CD4-positive, alpha-beta T cell treated with Interleukin-15 for 1 hour (primary cell): ENCODE measurements at regions not wholly inside any gene's neighbourhood (a gene's known extent, or its start where the extent isn't known, plus 50 kb on each side); places are given as distances from the start of the nearest gene placed in this dataset.
"Not testable (repeated sequence)": the region's sequence is repeated elsewhere in the genome, so short reads cannot be mapped to it uniquely, and the experiment has no call there.

Experiments
- DNase-seq: peaks from one replicate; pipeline ENCODE4 v3.0.0-alpha.2; 2020

DNA sequence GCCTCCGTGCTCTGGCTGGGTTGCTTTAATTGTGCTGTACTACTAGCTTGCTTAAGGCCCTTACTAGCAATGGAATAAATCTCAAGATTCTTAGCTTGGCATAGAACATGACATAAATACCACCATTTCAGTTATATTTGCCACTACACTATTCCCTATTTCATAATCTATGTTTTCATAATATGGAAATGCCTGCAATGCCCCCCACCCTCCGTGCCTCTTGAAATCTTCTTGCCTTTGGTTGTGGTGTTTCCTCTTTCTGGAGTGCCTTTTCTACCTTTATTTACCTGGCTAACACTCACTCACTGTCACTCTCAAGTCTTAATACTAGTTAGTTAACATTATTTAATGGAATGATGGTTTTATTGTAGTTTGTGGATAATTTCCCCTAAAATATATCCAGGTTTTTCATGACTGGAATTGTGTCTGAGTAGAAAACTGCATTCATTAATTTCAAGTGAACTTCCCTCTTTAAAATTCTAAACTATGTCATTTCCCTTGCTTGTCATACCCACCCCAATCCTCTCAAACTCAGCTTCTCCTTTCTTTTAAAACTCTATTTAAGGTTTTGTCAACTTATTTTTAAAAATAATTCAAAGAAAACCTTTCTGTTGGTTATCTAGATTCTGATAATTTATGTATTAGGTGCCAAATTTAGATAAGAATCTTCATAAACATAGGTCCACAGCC is 521.7 kb upstream of the DAB2 start:
- no peak for DNase-seq

DNA sequence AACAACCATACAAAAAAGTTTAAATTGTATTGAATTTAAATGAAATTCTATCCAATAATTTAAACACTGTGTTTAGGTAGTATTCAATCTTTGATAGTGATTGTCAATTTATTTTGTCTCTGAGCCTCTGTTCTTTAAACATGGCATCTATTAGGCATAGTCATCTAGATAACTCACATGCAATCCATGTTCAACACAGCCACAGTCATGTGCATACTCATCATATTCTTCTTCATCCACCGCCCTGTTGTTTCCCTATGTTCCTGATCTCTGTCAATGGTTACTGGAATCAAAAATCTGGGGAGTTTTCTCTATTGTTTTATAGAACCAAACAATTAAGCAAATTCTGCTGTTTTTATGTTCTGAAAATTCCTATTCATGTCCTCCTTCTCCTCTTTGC is 521.1 kb upstream of the DAB2 start:
- no peak for DNase-seq

DNA sequence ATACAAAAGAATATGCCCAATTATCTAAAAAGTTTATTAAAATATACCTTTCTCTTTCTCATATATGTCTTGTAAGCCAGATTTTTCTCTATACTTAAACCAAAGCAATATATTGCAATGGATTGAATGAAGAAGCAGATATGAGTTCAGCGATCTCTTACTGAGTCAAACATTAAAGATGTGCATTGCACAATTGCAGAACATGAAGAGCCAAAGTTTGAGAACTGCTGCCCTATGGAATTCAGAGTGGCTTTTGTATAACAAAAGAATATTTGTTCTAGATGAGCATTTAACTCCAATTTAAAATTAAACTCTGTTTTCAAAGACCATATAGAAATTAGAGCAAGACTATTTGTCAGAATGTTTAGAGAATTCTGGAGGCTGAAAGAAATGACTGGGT is 519.0 kb upstream of the DAB2 start:
- no peak for DNase-seq

DNA sequence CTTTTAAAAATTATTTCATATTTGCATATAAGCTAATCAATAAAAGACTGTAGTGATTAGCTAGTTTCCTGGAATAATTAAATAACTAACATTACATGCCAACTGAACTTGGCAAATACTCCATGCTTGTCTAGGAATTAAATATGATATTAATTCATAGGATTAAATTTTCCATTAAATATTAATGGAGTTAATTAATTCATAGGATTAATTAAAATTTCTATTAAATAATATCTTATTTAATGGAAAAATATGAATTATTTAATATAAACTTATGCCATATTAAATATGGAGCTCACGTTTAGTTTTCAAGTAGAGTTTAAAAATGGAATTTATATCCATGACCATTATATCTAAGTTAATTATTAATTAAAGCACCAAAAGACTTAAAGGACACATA is 517.8 kb upstream of the DAB2 start:
- no peak for DNase-seq

DNA sequence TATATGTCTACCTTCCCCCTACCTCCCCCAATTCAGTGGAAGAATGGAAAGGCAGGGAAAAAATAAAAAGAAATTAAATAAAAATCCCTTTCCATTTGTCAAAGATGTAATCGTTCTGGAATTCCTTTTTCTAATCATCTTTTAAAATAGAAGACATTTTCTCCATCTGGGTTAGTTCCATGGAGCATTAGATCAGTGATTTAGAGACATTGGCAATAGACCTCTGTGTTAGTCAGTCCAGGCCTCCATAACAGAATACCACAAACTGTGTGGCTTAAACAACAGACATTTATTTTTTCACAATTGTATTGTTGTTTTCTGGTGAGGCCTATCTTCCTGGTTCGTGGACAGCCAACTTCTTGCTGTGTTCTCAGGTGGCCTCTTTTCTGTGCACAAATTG is 516.6 kb upstream of the DAB2 start:
- no peak for DNase-seq

DNA sequence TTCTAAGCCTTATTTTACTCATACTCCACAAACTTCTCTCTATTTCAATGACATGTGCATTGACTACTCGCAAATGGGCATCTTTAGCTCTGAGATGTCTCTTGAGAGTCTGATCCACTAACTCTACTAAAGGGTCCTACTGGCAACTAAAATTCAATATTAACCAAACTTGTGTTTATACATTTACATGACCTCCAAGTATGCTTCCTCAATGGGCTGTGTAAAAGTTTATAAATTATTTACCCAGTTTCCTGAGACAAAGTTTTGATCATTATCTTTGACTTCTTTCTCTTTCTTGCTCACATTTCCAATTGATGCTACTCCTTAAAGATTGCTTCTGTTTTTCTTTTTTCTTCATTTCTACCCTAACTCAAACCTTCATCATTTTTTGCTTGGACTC is 510.1 kb upstream of the DAB2 start:
- no peak for DNase-seq

DNA sequence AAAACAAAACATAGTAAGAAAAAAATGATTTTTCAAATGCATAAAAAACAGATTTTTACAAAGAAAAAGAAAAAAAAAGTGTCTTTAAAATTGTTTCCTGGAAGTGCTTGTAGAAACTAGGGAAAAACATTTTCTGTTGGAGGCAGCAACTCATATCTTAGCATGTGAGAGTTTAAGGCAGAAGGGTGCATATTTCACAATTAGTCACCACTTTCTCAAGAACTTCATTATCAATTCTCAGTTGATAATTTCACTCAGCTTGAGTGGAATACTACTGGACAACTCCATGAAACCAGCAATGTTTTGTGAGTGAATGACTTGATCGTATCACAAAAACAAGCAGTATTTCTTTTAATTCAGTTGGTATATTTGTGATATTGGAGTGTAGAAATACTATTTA is 508.3 kb upstream of the DAB2 start:
- DNase-seq, result no peak

DNA sequence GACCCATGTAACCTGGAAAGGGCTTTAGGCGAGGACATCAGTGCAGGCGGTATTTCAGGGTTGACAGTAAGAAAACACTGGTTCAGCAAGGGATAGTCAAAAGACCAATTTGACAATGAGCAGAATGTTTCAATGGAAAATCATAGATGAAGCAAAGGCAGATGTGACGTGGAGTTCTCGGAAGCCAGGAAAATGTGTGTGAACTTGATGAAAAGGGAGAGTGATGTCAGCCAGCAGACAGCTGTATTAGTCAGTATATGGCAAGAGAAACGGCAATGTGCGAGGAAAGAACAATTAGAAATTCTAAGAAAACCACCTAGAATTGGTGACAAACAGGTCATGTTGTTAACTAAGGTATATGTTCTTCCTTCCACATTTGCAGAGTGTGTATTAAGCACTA is 503.9 kb upstream of the DAB2 start:
- no peak for DNase-seq

DNA sequence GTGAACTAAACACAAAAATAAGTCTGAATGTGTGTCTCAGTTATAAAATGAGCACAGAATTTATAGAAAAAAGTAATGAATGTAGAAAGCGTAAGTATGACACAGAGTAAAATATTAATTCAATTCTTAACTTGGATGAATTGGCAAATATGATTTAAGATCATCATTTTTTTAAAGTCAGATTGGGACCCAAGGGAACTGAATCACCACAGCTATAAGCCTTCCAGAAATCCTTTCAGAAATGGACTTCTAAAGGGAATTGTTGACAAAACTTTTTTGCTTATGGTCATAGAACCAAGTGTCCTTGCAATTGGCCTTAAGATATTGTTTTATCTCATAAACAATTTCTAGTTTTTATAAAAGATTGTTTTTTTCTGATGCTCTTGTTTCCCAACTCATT is 495.1 kb upstream of the DAB2 start:
- DNase-seq, result no peak

DNA sequence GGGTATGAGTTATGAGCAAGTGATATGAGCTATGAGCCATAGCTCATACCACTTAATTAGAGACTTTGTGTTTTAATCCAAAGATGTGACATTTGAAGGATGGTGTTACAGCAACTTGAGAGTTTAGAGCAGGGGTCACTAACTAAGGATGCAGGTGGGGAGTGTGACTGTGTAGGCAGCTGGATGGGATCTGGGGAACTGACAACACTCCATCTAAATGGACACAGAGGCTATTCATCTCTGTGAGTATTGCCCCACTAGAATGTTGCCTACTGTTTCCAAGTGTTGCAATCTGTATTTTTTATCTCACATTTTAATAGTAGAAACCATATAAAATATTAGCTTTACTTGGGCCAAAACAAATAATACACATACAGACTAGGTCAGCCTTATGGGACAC is 488.1 kb upstream of the DAB2 start:
- no peak for DNase-seq

DNA sequence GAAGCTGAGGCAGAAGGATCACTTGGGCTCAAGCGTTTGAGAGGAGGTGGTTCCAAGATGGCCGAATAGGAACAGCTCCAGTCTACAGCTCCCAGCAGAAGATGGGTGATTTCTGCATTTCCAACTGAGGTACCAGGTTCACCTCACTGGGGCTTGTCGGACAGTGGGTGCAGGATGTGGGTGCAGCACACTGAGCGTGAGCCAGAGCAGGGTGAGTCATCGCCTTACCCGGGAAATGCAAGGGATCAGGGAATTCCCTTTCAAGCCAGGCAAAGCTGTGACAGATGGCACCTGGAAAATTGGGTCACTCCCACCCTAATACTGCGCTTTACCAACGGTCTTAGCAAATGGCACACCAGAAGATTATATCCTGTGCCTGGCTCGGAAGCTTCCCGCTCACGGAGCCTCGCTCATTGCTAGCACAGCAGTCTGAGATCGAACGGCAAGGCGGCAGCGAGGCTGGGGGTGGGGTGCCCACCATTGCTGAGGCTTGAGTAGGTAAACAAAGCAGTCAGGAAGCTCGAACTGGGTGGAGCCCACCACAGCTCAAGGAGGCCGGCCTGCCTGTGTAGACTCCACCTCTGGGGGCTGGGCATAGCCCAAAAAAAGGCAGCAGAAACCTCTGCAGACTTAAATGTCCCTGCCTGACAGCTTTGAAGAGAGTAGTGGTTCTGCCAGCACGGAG is 482.6 kb upstream of the DAB2 start:
- DNase-seq, result not testable (repeated sequence)

DNA sequence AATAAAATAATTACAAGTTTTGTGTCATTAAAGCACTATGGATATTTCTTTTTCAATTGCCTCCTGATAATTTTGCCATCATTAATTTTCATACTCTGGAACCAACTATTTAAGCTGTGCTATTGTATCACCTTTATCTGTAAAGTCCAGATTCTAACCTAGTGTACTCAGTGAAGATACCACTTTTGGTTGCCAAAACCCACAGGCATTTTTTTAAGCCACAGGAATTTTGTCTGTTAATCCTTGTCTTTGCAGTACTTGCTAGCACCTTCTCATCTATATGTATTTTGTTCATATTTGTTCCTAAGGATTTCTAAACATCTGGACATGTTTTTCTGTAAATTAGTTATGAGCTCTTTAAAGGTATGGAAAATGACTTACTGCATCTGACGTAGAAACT is 481.4 kb upstream of the DAB2 start:
- DNase-seq, result no peak

DNA sequence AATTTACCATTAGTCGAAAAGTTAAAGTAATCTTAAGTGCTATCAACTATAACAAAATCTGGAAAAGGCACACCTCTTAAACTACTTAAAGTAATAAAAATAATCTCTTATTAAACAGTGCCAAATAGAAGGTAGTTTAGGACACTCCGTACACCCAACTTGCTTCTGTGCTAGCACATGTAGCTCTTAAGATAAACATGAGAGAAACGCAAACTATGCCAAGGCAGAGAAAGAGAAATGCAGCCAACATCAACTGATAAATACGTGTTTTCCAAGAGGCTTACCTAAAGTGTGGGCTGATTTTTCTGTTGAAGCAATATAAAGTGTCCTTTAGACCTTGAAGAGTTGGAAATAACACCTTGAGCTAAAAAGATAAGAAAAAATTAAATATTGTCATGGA is 480.6 kb upstream of the DAB2 start:
- DNase-seq, result no peak

DNA sequence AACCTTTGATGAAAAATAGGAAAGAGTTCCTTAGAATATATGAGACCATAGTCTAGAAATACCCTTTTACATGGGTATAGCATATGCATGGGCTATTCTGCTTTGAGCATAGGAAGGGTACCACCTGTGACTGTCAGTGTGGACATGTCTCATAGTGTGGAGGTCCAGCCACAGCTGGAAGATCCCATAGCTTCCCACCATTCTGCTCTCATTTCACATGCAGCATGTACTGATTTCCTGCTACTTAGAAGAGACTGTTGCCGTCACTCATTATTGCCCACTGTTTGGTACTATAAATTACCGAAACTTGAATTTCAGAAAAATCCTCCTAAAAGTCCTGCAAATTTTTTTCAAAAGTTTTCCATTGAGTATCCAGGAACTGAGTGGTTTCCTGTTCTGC is 477.8 kb upstream of the DAB2 start:
- no peak for DNase-seq

DNA sequence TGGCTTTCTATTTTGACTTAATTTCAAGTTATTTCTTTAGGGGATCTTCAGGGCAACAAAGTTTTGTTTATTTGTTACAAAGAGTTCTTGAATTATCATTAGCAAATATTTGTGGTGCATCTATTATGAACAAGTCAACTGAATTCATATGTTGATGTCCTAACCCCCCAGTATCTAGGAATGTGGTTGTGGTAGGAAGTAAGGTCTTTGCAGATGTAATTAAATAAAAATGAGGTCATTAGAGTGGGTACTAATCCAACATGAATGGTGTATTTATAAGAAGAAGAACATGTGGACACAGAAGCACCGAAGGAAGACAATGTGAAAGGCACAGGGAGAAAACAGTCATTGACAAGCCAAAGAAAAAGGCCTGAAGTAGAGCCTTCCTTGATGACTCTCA is 474.0 kb upstream of the DAB2 start:
- no peak for DNase-seq

DNA sequence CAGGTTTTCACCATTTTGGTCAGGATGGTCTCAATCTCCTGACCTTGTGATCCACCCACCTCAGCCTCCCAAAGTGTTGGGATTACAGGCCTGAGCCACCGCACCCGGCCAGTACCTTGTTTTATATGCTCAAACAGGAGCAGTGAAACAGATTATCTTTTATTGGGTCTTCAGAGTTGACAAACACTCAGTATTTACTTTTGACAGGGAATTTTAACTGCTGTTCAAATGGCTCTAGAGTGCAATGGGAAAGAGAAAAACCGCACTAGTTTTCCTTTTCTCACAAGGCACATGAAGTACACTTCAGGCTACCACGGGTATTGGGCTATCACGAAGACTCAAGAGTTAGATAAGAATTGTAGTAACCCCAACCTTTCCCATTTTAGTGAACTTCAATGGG is 471.9 kb upstream of the DAB2 start:
- no peak for DNase-seq

DNA sequence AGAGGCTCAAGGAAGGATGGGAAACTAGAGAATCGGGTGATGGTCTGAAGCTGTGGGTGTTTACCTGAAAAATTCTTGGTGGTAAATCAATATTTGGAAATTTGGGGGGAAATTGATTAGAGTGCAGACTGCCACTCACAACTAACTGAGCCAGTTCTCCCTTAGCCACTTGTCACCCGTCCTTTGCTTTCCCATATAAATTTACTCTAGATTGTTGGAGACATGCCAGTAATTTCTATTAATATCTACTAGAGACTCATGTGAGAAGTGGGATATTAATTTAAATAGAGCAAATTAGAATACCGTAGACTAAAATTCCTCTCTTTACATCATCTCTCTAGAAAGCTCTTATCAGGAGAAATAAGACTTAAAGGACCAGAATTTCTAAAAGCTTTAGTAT is 471.3 kb upstream of the DAB2 start:
- DNase-seq, result no peak

DNA sequence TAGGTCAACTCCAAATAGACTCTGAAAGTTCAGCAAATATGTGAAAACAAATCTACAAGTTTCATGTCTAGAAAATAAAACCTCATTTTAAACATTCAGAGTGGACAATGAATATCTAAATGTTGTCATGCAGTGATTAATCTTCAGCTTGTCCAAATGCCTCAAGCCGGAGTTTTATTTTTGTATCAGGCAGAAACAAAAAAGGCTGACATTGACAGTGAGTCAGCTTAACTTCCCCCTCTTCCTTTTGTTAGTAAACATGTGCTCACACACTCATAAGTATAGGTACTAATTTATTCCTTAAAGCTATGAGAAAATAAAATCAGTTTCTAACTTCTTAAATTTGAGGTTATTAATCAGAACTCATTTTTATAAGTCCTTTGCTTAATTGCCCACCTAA is 467.9 kb upstream of the DAB2 start:
- DNase-seq, result no peak

DNA sequence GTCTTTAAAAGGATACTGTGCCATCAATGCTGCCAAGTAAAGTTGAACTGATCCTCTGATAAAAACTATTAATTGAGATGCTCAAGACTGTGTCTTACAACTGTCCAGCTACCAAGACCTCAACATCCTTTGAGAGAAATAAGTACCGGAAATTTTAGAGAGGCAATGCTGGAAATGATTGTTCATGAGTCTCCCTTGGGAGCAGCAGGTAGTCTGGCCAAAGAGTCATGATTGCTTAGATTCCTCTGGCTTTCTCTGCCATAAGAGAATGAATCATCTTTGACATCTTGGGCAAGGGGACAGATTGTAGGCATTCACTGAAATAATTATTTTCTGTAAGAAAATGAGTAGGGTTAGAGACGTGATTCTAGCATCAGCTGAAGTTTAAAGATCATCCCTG is 466.6 kb upstream of the DAB2 start:
- no peak for DNase-seq

DNA sequence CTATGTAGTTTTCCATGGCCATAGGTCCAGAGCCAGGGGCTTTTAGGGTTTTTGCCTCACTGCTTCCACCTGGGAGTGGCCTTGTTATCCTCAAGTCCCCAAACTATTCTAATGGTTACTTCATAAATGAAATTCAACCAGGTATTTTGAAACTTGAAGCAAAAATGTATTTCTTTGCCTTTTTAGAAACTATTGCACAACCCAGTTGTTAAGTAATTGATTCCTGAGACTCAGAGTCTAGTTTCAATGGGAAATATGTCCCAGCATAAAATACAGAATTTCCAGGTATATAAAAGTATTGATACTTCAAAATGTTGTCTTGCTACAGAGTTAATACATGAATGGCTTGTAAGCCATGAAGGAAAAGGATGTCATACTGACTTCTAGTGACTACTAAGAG is 456.2 kb upstream of the DAB2 start:
- no peak for DNase-seq

DNA sequence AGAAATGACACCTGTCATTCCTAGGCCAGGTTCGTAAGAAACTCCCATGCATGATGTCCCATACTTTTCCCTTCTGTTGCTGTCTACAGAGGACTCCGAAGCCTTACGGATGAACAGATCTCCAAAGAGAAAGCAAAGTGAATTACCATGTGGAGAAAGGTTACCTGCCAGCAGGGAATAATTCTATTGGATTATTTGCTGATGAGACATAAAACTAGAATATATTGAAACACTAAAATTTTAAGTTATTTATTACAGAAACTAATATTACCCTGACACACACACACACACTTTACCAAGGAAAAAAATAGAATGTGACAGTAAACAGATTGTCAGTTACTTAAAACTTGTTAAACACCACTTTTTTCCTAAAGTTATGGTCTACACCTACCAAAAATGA is 452.7 kb upstream of the DAB2 start:
- no peak for DNase-seq

DNA sequence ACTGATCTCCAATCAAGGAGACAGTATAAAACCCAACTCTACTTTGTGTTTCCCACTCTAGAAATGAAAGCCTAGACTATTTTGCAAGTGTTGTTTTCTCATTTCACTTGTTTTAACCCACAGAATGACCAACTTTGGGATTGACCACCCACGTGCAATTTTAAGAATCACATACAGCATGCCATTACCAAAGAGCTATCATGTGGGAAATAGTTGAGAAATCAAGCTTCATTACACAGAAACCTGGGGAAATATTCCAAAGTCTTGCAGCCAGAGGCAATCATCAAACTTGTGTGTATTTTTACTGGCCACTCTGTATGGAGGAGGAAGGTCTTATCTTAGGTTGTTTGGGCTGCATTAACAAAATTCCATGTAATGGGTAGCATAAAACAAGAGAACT is 451.4 kb upstream of the DAB2 start:
- no peak for DNase-seq

DNA sequence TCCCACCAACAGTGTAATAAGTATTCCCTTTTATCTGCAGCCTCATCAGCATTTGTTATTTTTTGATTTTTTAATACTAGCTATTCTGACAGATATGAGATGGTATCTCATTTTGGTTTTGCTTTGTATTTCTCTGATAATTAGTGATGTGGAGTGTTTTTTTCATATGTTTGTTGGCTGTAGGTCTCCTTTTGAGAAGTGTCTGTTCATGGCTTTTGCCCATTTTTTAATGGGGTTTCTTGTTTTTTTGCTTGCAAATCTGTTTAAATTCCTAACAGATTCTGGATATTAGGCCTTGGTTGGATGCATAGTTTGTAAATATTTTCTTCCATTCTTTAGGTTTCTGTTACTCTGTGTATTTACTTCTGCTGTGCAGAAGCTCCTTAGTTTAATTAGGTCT is 445.4 kb upstream of the DAB2 start:
- DNase-seq, result no peak

DNA sequence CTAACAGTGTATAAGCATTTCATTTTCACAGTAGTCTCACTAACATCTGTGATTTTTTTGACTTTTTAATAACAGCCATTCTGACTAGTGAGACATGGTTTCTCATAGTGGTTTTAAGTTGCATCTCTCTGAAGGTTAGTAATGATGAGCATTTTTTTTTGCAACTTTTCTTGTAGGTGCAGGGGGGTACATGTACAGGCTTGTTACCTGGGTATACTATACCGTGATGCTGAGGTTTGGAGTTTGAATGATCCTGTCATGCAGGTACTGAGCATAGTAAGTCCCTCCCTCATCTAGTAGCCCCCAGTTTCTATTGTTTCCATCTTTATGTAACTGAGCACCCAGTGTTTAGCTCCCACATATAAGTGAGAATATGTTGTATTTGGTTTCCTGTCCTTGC is 444.6 kb upstream of the DAB2 start:
- DNase-seq, result no peak

DNA sequence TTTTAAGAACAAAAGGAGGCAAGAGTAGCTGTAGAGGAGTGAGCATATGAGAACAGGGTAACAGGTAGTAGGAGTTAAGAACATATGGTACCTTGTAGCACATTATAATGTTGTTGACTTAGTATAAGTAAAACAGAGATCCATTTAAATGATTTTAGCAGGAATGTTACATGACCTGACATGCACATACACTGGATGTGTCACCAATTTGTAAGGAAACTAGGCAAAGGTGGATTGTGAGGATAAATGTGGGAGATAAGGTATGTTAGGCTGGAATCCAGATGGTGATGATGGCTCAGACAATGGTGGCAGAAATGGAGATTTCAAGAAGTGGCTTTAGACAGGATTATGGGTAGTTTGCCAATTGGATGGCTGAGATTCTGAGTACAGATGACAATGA is 443.1 kb upstream of the DAB2 start:
- DNase-seq, result no peak
